H1 (cell line): ENCODE measurements at regions not wholly inside any gene's neighbourhood (a gene's known extent, or its start where the extent isn't known, plus 50 kb on each side); places are given as distances from the start of the nearest gene placed in this dataset.

Source experiments
- CTCF ChIA-PET: fragments of 300-600 bp; sonication (Branson Sonifier 250); formaldehyde crosslinking; loops from one replicate; lab custom pipeline; 2021; ENCODE audit not compliant: partially characterized antibody; lab: Charles Lee
- POLR2A ChIA-PET: fragments of 300-600 bp; sonication (Branson Sonifier 250); formaldehyde crosslinking; loops from one replicate; lab custom pipeline; 2021; ENCODE audit warnings: inconsistent platforms; ENCODE audit not compliant: partially characterized antibody; lab: Charles Lee
- DNase-seq, 2 experiments: peaks; one replicate each; pipeline versions ENCODE4 v3.0.0 to v3.0.0-alpha.2; 2010 to 2022; ENCODE audit warnings: low spot score in 2 of 2, low read depth in 1 of 2, mixed read lengths in 1 of 2
- FAIRE-seq: peaks from 2 replicates; lab custom pipeline; 2011; peaks lifted over from hg19 to GRCh38; lab: Jason Lieb, UNC
- H2AFZ ChIP-seq: 2 replicates; pipeline ENCODE4 v1.8.1; 2012; ENCODE audit warnings: low read length, inconsistent platforms
- H2AK5ac ChIP-seq: 2 replicates; pipeline ENCODE4 v1.6.1; 2013; ENCODE audit warnings: low read depth, low read length
- H2BK120ac ChIP-seq: replicated peaks from 2 replicates; pipeline ENCODE3; 2013; ENCODE audit warnings: low read depth, low read length, inconsistent platforms
- H2BK12ac ChIP-seq: 2 replicates; pipeline ENCODE4 v1.6.1; 2013; ENCODE audit warnings: low read depth, low read length
- H2BK15ac ChIP-seq: 2 replicates; pipeline ENCODE4 v1.6.1; 2013; ENCODE audit warnings: low read length
- H2BK20ac ChIP-seq: 2 replicates; pipeline ENCODE4 v1.6.1; 2013; ENCODE audit warnings: low read length
- H2BK5ac ChIP-seq: 2 replicates; pipeline ENCODE4 v1.6.1; 2013; ENCODE audit warnings: low read depth, low read length
- H3K14ac ChIP-seq: 2 replicates; pipeline ENCODE4 v1.6.1; 2013; ENCODE audit warnings: inconsistent platforms; ENCODE audit not compliant: insufficient read length
- H3K18ac ChIP-seq: 2 replicates; pipeline ENCODE4 v1.6.1; 2013; ENCODE audit warnings: low read length; ENCODE audit errors: extremely low read depth
- H3K23ac ChIP-seq: 2 replicates; pipeline ENCODE4 v1.6.1; 2013; ENCODE audit warnings: inconsistent platforms; ENCODE audit not compliant: insufficient read length
- H3K23me2 ChIP-seq: 2 replicates; pipeline ENCODE4 v1.6.1; 2013; ENCODE audit warnings: low read depth, low read length
- H3K27ac ChIP-seq: 2 replicates; pipeline ENCODE4 v1.6.1; 2011; ENCODE audit warnings: low read depth, low read length, inconsistent platforms
- H3K27me3 ChIP-seq, 4 experiments: replicated peaks in 1 of 4; 1 replicate in 1 of 4; 2 replicates in 3 of 4; pipeline versions ENCODE4 v1.6.1 to v1.8.1; 2011 to 2013; ENCODE audit warnings: low read length in 3 of 4, mild to moderate bottlenecking in 3 of 4, inconsistent platforms in 2 of 4, mixed read lengths in 2 of 4, moderate library complexity in 1 of 4; ENCODE audit not compliant: control insufficient read depth in 3 of 4, insufficient read depth in 3 of 4; ENCODE audit errors: extremely low read depth in 1 of 4
- H3K36me3 ChIP-seq, 4 experiments: 2 replicates each; pipeline versions ENCODE4 v1.6.1 to v1.8.1; 2011 to 2013; ENCODE audit warnings: mild to moderate bottlenecking in 4 of 4, low read length in 3 of 4, moderate library complexity in 2 of 4, control low read depth in 1 of 4, inconsistent platforms in 1 of 4; ENCODE audit not compliant: insufficient read depth in 4 of 4, control insufficient read depth in 2 of 4
- H3K4ac ChIP-seq: replicated peaks from 2 replicates; pipeline ENCODE3; 2013; ENCODE audit warnings: low read length, low read depth, mixed read lengths, inconsistent platforms; ENCODE audit not compliant: insufficient read length
- H3K4me1 ChIP-seq, 4 experiments: replicated peaks in 1 of 4; 1 replicate in 1 of 4; 2 replicates in 3 of 4; pipeline versions ENCODE4 v1.6.1 to v1.8.1; 2011 to 2013; ENCODE audit warnings: low read length in 3 of 4, inconsistent platforms in 2 of 4, mixed read lengths in 1 of 4; ENCODE audit not compliant: insufficient read depth in 4 of 4, control insufficient read depth in 3 of 4
- H3K4me2 ChIP-seq, 2 experiments: 2 replicates each; pipeline versions ENCODE4 v1.6.1 to v1.8.1; 2011 to 2013; ENCODE audit warnings: low read depth in 2 of 2, low read length in 2 of 2, control low read depth in 1 of 2, inconsistent platforms in 1 of 2, mild to moderate bottlenecking in 1 of 2; ENCODE audit not compliant: insufficient read depth in 1 of 2
- H3K4me3 ChIP-seq, 4 experiments: fragments of 200-600, 300-600 bp in 1 of 4; sonication (generic), shearing (Covaris generic), sonication (Bioruptor Twin) in 1 of 4; 2 replicates each; pipeline versions ENCODE4 v1.5.1 to v1.8.1; 2011 to 2016; ENCODE audit warnings: low read length in 4 of 4, low read depth in 3 of 4, control low read depth in 2 of 4, inconsistent platforms in 2 of 4, mild to moderate bottlenecking in 2 of 4, mixed read lengths in 1 of 4, moderate library complexity in 1 of 4; ENCODE audit not compliant: insufficient read depth in 2 of 4; ENCODE audit errors: extremely low read depth in 1 of 4
- H3K56ac ChIP-seq: replicated peaks from 2 replicates; pipeline ENCODE3; 2013; ENCODE audit warnings: low read depth, mild to moderate bottlenecking, mixed read lengths, low read length, inconsistent platforms; ENCODE audit not compliant: insufficient read length
- H3K79me1 ChIP-seq: 2 replicates; pipeline ENCODE4 v1.6.1; 2013; ENCODE audit warnings: low read depth, low read length, control low read depth
- H3K79me2 ChIP-seq, 2 experiments: 2 replicates each; pipeline versions ENCODE4 v1.6.1 to v1.8.1; 2012 to 2013; ENCODE audit warnings: low read length in 2 of 2, mild to moderate bottlenecking in 2 of 2, inconsistent platforms in 1 of 2; ENCODE audit not compliant: insufficient read depth in 2 of 2, control insufficient read depth in 1 of 2
- H3K9ac ChIP-seq, 4 experiments: replicated peaks in 1 of 4; 1 replicate in 1 of 4; 2 replicates in 3 of 4; pipeline versions ENCODE4 v1.6.1 to v1.8.1; 2011 to 2013; ENCODE audit warnings: low read depth in 3 of 4, low read length in 3 of 4, control low read depth in 2 of 4, mild to moderate bottlenecking in 2 of 4, moderate library complexity in 2 of 4, inconsistent platforms in 1 of 4; ENCODE audit errors: extremely low read depth in 1 of 4
- H3K9me3 ChIP-seq, 2 experiments: 2 replicates each; pipeline versions ENCODE4 v1.6.1 to v1.8.1; 2012 to 2013; ENCODE audit warnings: mild to moderate bottlenecking in 2 of 2, moderate library complexity in 2 of 2, control low read depth in 1 of 2, inconsistent platforms in 1 of 2, low read depth in 1 of 2, low read length in 1 of 2, mixed read lengths in 1 of 2; ENCODE audit not compliant: insufficient read depth in 2 of 2
- H4K20me1 ChIP-seq, 2 experiments: replicated peaks in 1 of 2; 2 replicates each; pipeline versions ENCODE3 to v1.8.1; 2011 to 2013; ENCODE audit warnings: inconsistent platforms in 2 of 2, low read length in 2 of 2, mild to moderate bottlenecking in 1 of 2; ENCODE audit not compliant: insufficient read depth in 2 of 2, control insufficient read depth in 1 of 2
- H4K5ac ChIP-seq: 2 replicates; pipeline ENCODE4 v1.6.1; 2013; ENCODE audit warnings: low read length, low read depth, mixed read lengths, inconsistent platforms; ENCODE audit not compliant: insufficient read length
- H4K8ac ChIP-seq: 2 replicates; pipeline ENCODE4 v1.8.0; 2013; ENCODE audit warnings: mild to moderate bottlenecking, moderate library complexity, low read length, inconsistent platforms; ENCODE audit not compliant: insufficient read depth; ENCODE audit errors: extremely low read depth
- H4K91ac ChIP-seq: replicated peaks from 2 replicates; pipeline ENCODE3; 2013; ENCODE audit warnings: low read length, mixed read lengths, inconsistent platforms; ENCODE audit not compliant: insufficient read length
- CHD1 ChIP-seq: IDR thresholded peaks from 2 replicates; pipeline ENCODE4 v1.6.1; 2012; ENCODE audit warnings: low read depth, low read length, improper control_type of control experiment
- TCF12 ChIP-seq: IDR thresholded peaks from 2 replicates; pipeline ENCODE4 v1.6.1; 2011; ENCODE audit warnings: low read depth, mild to moderate bottlenecking, low read length
- WGBS, 2 experiments: shearing (Covaris generic) in 1 of 2; methylation state at CpG; one replicate each; pipeline versions ENCODE4 v1.1.6 to v1.1.7; 2013 to 2015; ENCODE audit warnings: low lambda C conversion rate in 2 of 2, mixed read lengths in 2 of 2, inconsistent platforms in 1 of 2, low coverage in 1 of 2, missing lambda C conversion rate in 1 of 2; ENCODE audit not compliant: insufficient replicate concordance in 2 of 2, insufficient coverage in 1 of 2, insufficient read length in 1 of 2; ENCODE audit errors: extremely low coverage in 1 of 2, missing lambda C conversion rate in 1 of 2; 5-methylcytosine and 5-hydroxymethylcytosine counted together

DNA sequence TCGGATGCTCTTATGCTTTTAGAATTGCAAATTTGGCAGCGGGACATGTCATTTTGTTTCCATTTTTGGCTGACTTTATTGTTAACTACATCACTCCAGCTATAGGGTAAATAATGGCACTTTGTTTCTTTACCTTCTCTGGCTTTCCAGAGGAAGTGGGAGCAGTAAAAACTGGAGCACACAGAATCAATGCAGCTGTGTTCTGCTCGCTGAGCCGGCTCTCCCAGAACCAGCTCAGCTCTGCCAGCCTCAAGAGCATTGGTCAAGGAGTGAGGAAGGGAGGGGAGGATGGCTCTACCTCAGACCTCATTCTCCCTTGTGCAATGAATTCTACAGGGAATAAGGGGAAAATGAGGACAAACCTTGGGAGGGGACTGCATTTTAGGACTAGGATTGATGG is 50.5 kb upstream of the SPATA13 start:
- Histone ChIP-seq H3K4me2 (no peak overlapping the region), H3K4me1 (no peaks in the 10 kb centered on the region), H2BK12ac (no peak overlapping the region), H2AK5ac (no peak overlapping the region), H4K91ac (no peak overlapping the region), H3K27me3 (no peaks in the 10 kb centered on the region; a peak in 1 of 7 replicates), H3K36me3 (no peaks in the 10 kb centered on the region), H4K5ac (no peak overlapping the region), H2BK120ac (no peak overlapping the region), H3K4me3 (no peak overlapping the region), H3K23me2 (no peaks in the 10 kb centered on the region), H3K56ac (no peak overlapping the region), H2BK20ac (no peak overlapping the region), H3K4ac (no peak overlapping the region), H3K18ac (no peak overlapping the region), H4K20me1 (no peaks in the 10 kb centered on the region), H3K79me2 (no peaks in the 10 kb centered on the region), H3K14ac (no peak overlapping the region), H3K9ac (no peak overlapping the region), H3K27ac (no peak overlapping the region), H3K79me1 (no peaks in the 10 kb centered on the region), H2BK5ac (no peak overlapping the region), H3K23ac (no peak overlapping the region), H3K9me3 (no peaks in the 10 kb centered on the region), H2AFZ (no peak overlapping the region), H2BK15ac (no peak overlapping the region), H4K8ac (no peak overlapping the region)
- no peak for DNase-seq
- 81% methylated on average over 4 of the region's 4 CpGs; no CpG with 5 or more reads in 1 of the 2 experiments for WGBS, 2 experiments
- CTCF ChIA-PET: no interaction called here
- POLR2A ChIA-PET: no interaction called here
- no peak for FAIRE-seq
- TF ChIP-seq TCF12 (no peak), CHD1 (no peak)
